GM21786 (cell line): ENCODE measurements at regions not wholly inside any gene's neighbourhood (a gene's known extent, or its start where the extent isn't known, plus 50 kb on each side); places are given as distances from the start of the nearest gene placed in this dataset.
A peak's percentile ranks its signal among the peaks of the same experiment; 100 is the strongest.

Experiments
- ATAC-seq: cut with Tn5 transposase; IDR thresholded peaks from one replicate; pipeline ENCODE4 v1.9.1; 2021; ENCODE audit not compliant: unreplicated experiment

DNA sequence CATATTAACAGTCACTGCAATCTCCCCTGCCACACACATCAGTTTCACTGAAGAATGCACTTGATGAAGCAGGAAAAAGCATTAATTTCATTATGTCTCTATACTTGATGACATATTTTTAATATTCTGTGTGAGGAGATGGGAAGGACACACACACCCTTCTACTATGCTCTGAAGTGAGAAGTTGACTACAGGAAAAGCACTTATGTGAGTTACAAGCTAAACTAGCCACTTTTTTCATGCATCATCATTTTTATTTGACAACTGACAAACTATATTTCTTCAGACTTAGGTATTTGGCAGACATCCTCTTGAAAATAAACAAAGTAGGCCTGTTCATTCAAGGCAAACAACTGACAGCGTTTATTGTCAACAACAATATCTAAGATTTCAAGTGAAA, 150.4 kb upstream of the ID2 start:
- ATAC-seq: no peak

DNA sequence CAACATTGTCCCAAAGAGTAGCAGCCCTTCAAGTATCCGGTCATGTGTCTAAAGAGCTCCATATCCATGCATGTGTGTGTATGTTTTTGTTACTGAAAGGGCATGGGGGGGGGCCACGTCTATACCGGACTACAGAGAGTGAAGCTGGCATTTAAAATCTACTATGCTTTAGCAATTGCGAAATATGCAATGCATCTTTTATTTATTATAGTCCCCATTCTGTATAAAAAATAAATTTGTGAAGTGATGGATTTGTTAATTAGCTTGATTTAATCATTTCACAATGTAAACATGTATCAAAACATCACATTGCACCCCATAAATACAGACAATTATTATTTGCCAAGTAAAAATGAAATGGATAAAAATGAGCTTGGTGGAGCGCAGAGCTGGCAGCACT, 149.4 kb upstream of the ID2 start:
- no peak for ATAC-seq

DNA sequence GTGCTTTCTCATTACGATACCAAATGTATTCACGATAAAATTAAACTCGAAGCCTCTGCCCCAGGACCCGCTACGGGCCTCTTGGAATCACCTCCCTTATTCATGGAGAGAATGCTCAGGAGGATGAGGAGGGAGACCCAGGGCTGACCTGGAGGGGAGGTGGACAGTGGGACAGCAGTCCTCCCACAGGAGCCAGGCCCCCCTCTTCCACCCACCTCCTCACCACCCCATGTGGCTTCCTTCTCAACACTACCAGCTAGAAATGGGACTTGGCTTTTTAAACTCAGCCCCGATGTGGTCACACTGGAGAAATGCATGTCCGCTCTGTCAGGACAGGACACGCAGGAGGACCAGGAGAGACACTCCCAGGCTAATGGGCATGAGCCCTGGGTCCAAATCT, 147.9 kb upstream of the ID2 start:
- ATAC-seq: no peak

DNA sequence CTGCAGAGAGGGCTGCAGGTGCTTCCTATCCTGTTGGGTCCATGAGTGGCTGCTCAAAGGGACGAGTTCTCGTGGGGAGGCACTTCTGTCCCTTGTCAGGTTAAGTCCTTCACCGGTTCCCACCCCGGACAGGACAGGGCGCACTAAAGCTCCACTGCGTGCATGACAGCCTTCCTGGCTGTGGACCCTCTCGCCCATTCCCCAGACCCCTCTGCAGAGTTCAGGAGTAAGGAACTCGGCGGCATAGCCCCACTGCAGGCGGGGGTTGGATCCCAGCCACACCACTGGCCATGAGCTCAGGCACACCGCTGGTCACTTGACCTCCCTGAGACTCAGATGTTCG, 147.5 kb upstream of the ID2 start:
- no peak for ATAC-seq

DNA sequence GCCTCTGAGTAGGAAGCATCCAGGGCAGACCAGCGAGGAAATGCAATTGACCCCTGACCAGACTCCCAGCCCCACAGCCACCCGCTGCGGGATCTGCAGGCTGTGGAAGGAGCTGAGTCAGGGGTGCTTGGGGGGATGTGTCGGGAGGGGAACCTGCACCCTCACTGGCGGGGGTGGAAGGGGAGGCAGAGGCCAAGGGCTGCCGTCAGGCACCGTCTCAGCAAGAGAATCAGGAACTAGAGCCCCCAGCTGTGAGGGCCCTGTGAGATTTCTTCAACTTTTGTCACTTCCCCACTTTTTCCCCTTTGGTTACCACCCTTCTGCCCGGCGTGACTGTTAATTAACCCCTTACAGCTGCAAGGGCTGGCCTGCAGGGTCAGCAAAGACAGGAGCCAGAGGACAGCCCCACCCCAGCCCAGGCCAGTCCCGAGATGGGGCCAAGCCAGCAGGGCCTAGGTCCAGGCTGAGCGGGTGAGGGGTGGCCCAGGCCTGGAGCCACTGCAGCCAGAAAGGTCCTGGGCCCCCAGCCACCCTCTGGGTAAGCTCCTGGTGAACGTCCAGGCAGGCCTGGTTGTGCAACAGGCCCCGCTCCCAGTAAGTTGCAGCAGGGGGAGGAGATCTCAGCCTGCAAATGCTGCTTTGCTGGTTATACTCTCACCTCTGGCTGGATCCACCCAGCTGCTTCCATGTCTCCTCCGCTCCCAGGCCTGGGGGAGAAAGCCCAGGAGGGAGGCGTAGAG, 147.0 kb upstream of the ID2 start:
- ATAC-seq: no peak

DNA sequence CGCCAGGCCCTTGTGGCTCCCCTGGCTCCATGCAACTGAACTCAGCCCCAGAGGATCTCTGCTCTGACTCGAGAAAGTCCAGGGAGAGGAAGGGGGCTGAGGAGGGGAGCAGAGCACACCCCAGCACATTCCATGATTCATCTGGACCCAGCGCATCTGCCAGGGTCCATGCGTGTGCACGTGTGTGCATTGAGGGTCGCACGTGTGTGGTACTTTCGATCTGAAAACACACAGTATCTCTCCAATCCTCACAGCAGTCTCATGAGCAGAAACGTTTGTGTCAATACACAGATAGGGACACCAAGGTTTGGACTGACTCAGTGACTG, 146.4 kb upstream of the ID2 start:
- ATAC-seq: no peak

DNA sequence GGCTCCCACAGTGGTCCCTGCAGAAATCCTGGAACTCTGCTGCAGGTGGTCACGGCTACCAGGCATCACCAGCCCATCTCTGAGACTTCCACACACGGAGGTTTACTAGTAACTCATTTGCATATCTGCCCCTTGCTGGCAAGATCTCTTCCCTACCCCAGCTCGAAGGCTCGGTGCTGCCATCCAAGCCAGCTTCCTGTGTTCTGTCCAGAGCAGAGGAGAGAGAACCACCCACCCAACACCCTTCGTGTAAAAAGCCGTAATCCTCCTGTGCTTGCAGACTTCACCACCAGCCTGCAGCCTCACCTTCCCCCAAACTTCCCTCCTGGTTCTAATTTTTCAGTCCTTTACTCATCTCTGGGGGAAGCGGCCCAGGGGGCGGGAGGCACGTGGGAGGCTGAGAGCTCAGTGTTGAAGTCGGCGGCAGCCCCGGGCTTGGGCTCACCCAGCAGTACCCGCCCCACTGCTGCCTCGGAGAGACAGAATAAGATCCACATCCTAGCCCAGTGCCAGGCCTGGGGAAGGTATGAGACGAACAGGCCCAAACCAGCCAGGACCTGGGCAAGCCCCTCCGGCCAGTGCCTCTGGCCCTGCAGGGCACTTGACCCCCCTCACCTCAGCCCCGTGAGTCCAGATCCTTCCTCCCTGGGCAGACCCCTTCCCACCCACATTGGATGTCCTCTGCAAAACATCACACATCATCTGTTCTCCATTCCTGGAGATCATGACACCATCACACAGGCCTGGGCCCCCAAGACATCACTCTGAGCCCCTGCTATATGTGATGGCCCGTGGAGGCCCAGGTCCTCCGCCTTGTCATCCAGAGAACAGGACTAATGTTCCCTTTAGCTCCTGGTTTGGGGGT, 145.8 kb upstream of the ID2 start:
- ATAC-seq: no peak

DNA sequence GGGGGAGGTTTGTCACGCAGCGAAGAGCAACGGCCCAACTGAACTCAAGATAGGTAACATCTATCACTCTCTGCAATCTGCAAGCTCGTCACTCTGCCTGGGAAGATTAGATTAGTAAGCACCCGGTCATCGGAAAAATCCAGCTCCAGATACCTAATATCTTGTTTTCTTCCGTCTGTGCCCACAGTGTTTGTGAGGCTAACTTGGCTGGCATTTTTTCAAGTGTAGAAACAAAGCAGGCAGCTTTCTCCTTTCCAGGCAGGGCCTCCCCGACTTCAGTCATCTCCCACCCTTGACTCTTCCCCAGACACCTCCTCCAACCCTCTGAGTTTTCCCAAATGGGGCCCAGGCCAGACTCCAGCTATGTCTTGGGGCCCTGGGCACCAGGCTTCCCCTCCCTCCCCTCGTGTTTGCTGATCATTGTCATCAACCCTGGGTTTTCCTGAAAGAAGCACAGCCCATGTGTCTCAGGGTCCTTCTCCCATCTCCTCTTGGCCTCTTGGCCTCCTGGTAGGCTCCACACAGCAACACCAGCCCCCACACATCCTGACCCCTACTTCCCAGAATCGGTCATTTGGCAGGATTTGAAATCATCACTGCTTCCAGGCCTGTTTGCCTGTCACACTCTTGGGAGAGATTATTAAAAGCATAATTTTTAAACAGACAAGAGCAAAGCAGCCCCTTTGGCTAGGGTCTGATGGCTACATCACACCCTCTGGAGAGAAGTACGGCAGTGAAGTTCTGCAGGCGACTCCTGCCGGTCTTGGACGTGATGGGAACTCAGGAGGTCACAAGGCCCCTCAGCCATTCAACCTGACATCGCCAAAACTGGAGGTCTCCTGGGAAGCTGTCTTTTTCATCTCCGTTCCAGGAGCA, 144.9 kb upstream of the ID2 start:
- no peak for ATAC-seq

DNA sequence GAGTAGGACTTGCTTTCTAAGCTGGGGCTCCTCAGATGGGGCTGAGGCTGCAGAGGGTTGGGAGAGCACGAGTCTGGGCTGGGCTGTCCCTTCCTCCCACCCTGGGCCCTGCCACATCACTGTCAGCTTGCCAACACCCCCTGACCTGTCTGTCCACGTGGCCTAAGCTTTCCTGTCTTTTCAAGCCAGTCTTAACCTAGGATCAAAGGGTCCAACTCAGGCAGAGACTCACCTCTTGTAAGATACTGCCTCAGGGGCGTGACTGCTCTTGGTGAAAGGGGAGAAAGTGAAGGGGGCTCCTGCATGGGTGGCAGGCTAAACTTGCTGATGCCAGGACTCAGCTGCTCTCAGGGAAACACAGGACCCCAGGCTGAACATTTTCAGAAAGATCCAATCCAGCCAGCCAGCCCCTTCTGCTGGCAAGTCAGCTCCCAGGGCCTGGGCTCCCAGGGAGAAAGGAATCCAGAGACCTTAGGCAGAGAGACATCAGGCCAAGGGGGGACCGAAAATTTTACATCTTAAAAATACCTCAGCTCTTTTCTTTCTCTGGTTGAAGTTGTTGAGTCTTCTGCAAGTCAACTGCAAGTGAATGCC, 144.2 kb upstream of the ID2 start:
- no peak for ATAC-seq

DNA sequence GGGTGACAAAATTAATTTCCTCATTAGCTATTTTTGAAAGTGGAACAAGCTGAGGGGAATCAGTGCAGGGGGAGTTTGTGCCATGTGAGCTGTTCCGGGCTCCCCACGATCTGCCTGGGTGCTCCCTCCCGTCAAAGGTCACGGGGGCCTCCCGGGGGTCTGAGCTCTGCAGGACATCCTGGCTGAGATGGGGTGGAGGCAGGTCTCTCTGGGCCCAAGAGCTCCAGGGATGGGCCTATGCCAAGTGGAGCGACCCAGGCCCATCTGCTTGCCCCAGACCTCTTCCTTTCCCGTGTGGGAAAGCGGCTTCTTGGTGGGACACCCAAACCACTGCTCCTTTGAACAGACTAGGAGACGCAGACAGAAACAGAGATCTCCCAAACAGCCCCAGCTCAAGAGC, 143.3 kb upstream of the ID2 start:
- ATAC-seq: no peak

DNA sequence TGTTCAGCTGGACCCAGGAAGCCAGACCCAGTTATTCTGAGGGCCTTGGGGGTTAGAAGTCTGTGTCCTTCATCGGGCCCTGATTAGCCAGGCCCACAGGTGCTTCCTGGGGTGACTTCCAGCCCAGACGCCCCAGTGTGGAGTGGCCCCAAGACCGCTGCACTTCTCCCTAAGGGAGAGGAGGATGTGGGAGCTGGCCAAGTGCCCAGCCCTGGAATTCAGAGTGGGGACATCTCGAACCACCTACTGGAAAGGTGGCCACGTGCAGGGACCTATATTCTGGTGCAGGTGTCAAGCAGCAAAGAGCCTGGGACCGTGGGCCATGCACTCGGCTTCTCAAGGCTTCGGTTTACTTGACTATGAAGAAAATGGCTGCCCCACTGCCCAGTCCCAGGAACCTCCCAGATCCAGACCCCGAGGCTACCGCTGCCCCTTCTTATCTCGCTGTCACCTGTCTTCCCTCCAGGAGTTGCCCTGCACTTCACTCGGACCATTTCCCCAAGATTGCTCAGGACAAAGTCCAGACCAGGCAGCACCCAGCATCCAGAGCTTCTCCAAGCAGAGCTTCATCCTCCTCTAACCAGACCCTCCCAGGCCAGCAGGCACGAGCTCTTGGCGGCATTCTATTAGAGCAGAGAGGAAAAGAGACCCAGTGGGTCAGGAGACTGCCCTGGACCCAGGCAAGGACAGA, 142.8 kb upstream of the ID2 start:
- no peak for ATAC-seq

DNA sequence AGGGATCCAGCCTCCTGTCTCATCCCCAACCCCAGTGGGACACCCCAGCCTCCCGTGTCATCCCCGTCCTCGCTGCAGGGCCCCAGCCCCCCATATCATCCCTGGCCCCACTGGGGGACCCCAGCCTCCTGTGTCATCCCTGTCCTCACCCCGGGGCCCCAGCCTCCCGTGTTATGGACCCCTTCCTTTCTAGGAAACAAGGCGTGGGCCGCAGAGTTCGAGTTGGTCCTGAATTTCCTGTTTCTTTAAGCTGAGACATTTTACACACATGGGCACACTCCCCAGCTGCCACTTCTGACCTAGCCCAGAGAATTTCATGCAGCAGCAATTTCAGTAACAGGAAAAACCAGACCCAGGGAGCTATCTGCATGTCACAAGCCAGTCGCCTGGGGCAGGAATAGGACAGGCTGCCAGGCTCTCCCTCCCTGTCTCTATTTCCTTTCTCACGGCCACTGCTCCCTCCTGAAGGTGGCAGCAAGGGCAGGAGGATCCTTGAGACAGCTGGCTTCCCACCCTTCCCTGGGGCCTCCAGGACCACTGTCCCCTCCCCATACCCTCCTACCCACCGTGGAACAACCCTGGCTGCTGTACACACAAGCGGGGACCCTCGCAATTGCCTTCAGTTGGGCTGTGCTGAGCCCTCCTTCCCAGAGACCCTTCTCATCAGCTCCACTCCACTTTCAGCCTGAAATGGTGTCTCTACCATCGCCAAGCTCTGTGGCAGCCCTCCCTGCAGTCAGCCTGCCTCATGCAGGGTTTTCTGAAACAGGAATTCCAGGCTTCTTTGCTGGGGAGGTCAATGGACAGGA, 141.9 kb upstream of the ID2 start:
- no peak for ATAC-seq

DNA sequence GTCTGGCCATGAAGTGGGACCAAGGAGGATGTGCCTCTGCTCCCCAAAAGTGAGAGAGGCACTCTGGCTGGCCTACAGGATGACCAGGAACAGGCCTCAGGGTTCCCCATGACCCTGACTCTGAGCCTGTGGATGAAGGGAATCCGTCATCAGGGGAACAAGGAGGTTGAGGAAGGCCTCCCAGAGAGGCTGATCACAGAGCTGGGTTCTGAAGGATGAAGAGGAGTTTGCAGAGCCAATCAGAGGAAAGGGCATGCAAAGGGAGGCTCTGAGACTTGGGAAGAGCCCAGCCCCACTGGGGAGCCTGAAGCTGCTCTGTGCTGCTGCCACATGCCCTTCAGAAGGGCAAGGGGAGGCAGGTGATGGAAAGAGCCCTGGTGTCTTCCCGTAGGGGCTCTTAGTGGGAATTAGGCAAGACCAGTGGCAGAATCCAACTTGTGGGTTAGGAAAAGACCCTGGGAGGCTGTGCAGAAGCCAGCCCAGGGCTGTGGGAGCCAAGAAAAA, 141.3 kb upstream of the ID2 start:
- ATAC-seq: no peak

DNA sequence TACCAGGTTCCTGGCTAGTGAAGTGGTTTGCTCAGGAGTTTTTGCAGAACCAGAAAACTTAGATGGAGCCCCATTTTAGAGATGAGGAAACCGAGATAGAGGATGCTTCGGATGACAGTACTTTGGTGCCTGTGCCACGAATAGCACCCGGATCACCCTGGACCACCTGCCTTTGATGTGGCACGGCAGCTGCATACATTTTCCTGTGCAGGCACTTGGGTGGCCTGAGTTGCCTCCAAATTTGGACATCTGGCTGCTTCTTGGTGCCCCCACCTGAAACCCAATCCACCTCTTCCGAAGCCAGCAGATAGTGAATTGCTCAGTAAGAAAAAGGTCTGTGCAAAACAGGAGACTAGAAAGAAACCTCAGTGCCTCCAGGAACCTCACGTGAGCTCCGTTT, 140.6 kb upstream of the ID2 start:
- ATAC-seq: no peak

DNA sequence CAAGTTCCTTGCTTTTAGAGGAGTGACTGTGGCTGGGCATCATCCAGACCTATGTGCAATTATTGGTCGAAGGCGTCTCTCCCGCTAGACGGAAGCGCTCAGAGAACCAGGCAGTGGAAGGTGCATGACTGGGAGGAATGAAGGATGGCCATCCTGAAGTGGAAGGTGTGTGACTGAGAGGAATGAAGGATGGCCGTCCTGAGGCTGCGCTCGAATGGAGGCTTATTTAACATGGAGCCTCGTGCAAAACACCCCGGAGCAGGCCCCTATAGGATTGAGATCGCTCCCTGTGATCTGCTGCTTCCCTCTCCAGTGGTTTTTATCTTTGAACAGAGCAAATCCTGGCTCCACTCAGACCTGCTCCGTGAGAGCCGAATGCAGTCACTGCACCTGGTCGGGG, 140.2 kb upstream of the ID2 start:
- ATAC-seq: no peak

DNA sequence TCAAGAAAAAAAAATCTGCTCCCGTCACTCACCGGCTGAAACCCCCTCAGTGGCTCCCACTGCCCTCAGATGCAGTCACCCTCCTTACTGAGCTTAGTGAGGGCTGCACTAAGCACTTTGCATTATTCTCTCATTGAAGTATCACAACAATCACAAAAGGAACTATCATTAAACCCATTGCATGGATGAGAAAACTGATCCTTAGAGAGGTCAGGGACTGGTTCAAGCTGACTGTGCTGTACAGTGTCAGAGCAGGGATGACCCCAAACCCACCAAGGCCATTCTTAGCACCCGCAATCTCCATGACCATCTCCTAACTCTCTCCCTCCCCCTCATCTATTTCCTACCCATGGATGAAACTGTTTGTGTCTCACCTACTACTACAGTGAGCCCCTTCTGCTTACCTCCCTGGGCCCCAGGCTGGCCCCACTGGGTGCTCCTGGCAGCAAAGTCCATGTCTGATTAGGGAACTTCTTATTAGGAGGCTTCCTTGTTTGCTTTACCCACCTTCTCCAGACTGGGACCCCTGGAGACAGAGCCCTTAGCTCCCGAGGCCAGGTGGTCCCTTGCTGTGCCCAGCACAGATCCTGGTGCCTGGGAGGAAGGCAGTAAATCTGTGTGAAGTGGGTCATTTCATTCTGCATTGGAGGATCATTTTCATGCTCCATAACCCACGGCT, 139.3 kb upstream of the ID2 start:
- ATAC-seq: no peak

DNA sequence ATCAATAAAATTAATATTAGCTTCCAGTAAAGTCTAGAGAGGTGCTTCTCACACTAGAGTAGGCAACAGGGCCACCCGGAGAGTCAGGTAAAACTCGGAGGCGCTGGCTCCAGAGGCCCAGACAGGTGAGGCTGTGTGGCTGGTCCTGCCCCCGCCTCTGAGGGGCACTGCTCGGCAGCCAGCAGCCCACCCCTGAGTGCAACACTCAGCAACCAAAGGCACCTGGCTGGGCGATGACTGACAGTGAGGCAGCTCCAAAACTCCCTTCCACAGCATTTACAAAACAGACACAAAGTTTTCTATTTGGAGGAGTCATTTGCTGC, 138.8 kb upstream of the ID2 start:
- no peak for ATAC-seq

DNA sequence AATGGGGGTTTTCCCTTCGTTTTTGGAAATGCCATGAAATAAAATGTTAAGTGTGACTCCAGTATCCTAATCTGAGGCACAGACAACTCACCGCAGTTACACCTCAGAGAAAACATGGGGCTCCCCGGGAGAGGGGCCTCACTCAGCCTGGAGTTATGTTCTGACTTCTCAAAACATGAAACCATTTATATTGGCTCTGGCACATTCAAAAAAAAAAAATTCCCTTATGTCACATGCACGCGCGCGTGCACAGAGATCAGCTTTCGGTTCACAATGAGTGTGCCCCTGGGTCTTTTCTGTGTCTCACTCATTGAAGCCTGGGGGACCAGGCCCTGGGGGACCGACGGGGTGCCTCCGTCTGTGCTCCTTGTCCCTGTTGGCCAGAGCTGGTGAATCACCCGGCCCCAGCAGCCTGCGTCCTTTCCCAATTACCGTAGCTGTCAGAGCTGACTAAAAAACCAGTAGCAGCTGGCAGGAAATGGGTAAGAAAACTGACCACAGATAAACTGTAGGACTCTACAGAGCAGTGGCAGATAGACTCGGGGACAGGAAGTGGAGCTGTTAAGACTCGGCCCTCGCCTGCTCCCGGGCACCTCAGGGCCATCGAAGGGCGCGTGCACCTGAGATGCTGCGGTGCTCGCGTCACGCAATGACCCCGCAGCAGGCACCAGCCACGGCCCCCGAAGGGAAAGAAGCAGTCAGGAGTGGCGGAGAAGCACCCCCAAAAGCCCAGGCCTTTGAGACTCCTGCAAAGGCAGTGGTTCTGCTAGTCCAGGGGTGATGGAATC, 138.3 kb upstream of the ID2 start:
- peak; percentile 74 for ATAC-seq
